Liver (tissue), 8 donors: ENCODE measurements at regions not wholly inside any gene's neighbourhood (a gene's known extent, or its start where the extent isn't known, plus 50 kb on each side); places are given as distances from the start of the nearest gene placed in this dataset.

Experiments used
- DNase-seq: peaks from one replicate; pipeline ENCODE4 v3.0.0-alpha.2; 2017; ENCODE audit warnings: low spot score
- H3K27ac ChIP-seq, 2 donors: one replicate each; pipeline ENCODE4 v1.7.0; 2013; ENCODE audit warnings: inconsistent platforms in 2 of 2, low read length in 2 of 2, control low read depth in 1 of 2, low read depth in 1 of 2, mild to moderate bottlenecking in 1 of 2
- H3K27me3 ChIP-seq, 4 donors: one replicate each; pipeline versions ENCODE4 v1.6.1 to v1.7.0; 2013; ENCODE audit warnings: low read length in 3 of 4, inconsistent platforms in 1 of 4, mild to moderate bottlenecking in 1 of 4, moderate library complexity in 1 of 4; ENCODE audit not compliant: control insufficient read depth in 4 of 4, insufficient read depth in 4 of 4
- H3K36me3 ChIP-seq, 4 donors: one replicate each; pipeline versions ENCODE4 v1.6.1 to v1.7.0; 2013; ENCODE audit warnings: low read length in 3 of 4, mild to moderate bottlenecking in 3 of 4, low read depth in 1 of 4, moderate library complexity in 1 of 4; ENCODE audit not compliant: control insufficient read depth in 4 of 4, insufficient read depth in 3 of 4
- H3K4me1 ChIP-seq, 4 donors: one replicate each; pipeline versions ENCODE4 v1.6.1 to v1.7.0; 2013; ENCODE audit warnings: low read length in 3 of 4, mild to moderate bottlenecking in 3 of 4, moderate library complexity in 1 of 4; ENCODE audit not compliant: control insufficient read depth in 4 of 4, insufficient read depth in 4 of 4
- H3K4me3 ChIP-seq, 3 donors: one replicate each; pipeline versions ENCODE4 v1.6.1 to v1.7.0; 2013; ENCODE audit warnings: low read length in 3 of 3, control low read depth in 1 of 3, low read depth in 1 of 3, mild to moderate bottlenecking in 1 of 3
- H3K9ac ChIP-seq, 2 donors: one replicate each; pipeline ENCODE4 v1.7.0; 2013; ENCODE audit warnings: low read length in 2 of 2, mild to moderate bottlenecking in 2 of 2, moderate library complexity in 2 of 2, control low read depth in 1 of 2, low read depth in 1 of 2
- H3K9me3 ChIP-seq, 4 donors: one replicate each; pipeline versions ENCODE4 v1.6.1 to v1.7.0; 2013; ENCODE audit warnings: low read length in 3 of 4; ENCODE audit not compliant: control insufficient read depth in 4 of 4
- EGR1 ChIP-seq, 2 donors: IDR thresholded peaks; 2 replicates each; pipeline ENCODE4 v1.6.1; 2016 to 2018; ENCODE audit warnings: antibody characterized with exemption in 2 of 2, low read depth in 2 of 2
- FOXA1 ChIP-seq: IDR thresholded peaks from 2 replicates; pipeline ENCODE4 v1.6.1; 2016; ENCODE audit warnings: antibody characterized with exemption
- GABPA ChIP-seq, 2 donors: IDR thresholded peaks in 1 of 2; conservative IDR thresholded peaks in 1 of 2; 2 replicates each; pipeline ENCODE4 v1.6.1; 2016; ENCODE audit warnings: antibody characterized with exemption in 2 of 2, mild to moderate bottlenecking in 1 of 2, moderate library complexity in 1 of 2
- HNF4A ChIP-seq, 2 donors: conservative IDR thresholded peaks; 2 replicates each; pipeline ENCODE4 v1.6.1; 2016; ENCODE audit warnings: antibody characterized with exemption in 2 of 2, mild to moderate bottlenecking in 2 of 2
- JUND ChIP-seq, 2 donors: IDR thresholded peaks; 2 replicates each; pipeline ENCODE4 v1.6.1; 2016; ENCODE audit warnings: antibody characterized with exemption in 2 of 2
- MAX ChIP-seq: IDR thresholded peaks from 2 replicates; pipeline ENCODE4 v1.6.1; 2016; ENCODE audit warnings: antibody characterized with exemption
- NR2F2 ChIP-seq: IDR thresholded peaks from 2 replicates; pipeline ENCODE4 v1.6.1; 2016; ENCODE audit warnings: antibody characterized with exemption
- RAD21 ChIP-seq, 2 donors: IDR thresholded peaks; 2 replicates each; pipeline ENCODE4 v1.6.1; 2016; ENCODE audit warnings: antibody characterized with exemption in 2 of 2, mild to moderate bottlenecking in 2 of 2
- REST ChIP-seq: IDR thresholded peaks from 2 replicates; pipeline ENCODE4 v1.6.1; 2016; ENCODE audit warnings: antibody characterized with exemption, mild to moderate bottlenecking
- RXRA ChIP-seq, 2 donors: IDR thresholded peaks; 2 replicates each; pipeline ENCODE4 v1.6.1; 2017 to 2018; ENCODE audit warnings: antibody characterized with exemption in 2 of 2, mild to moderate bottlenecking in 1 of 2
- SP1 ChIP-seq: IDR thresholded peaks from 2 replicates; pipeline ENCODE4 v1.6.1; 2018; ENCODE audit warnings: antibody characterized with exemption, mild to moderate bottlenecking
- TAF1 ChIP-seq: conservative IDR thresholded peaks from 2 replicates; pipeline ENCODE4 v1.6.1; 2016; ENCODE audit warnings: antibody characterized with exemption, mild to moderate bottlenecking
- YY1 ChIP-seq: IDR thresholded peaks from 2 replicates; pipeline ENCODE4 v1.6.1; 2016; ENCODE audit warnings: antibody characterized with exemption, mild to moderate bottlenecking
- ZBTB33 ChIP-seq: IDR thresholded peaks from 2 replicates; pipeline ENCODE4 v1.6.1; 2016; ENCODE audit warnings: antibody characterized with exemption
- WGBS: extraction: QIAGEN DNeasy Blood & Tissue Kit; methylation state at CpG from one replicate; pipeline ENCODE4 v1.1.7; 2013; 5-methylcytosine and 5-hydroxymethylcytosine counted together
- TF ChIP-seq, protein P1 (sequence below): IDR thresholded peaks from 2 replicates; pipeline ENCODE4 v1.6.1; 2016; ENCODE audit warnings: antibody characterized with exemption
- TF ChIP-seq, protein P2 (sequence below): fragments of 150-350 bp; IDR thresholded peaks from 2 replicates; pipeline ENCODE4 v1.5.1; 2017; ENCODE audit warnings: improper control_type of control experiment, low read depth, low read length; ENCODE audit not compliant: missing input control
- donor health status: healthy.
- donor health status: healthy.
- donor health status: healthy.
- donor health status: healthy.
- donor health status: healthy.

DNA sequence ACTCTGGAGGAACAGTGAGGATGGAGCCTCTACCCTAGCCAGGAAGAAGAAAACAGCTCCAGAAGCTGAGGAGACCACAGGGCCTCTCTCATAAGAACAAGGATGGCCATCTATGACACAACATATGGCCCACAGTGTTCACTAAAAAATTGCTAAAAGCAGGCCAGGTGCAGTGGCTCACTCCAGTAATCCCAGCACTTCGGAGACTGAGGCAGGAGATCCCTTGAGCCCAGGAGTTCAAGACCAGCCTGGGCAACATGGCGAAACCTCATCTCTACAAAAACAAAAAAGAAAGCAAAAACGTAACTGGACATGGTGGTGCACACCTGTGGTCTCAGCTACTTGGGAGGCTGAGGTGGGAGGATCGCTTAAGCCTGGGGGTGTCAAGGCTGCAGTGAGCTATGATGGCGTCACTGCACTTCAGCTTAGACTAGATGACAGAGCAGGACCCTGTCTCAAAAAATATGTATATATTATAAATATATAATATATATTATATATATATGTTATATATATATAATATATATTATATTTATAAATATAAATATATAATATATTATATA lies 103.1 kb downstream of the TOMM20 start:
- no peak for DNase-seq
- H3K36me3 ChIP-seq = no peaks in the 10 kb centered on the region
- H3K27ac ChIP-seq = no peak overlapping the region
- H3K4me3 ChIP-seq = no peak overlapping the region
- WGBS = 98% methylated on average over 5 of the region's 5 CpGs
- H3K27me3 ChIP-seq = no peaks in the 10 kb centered on the region
- H3K4me1 ChIP-seq = peaks cover 0 to 5% (median 1%) of the 10 kb centered on the region in 4 donors
- H3K9ac ChIP-seq = no peak overlapping the region
- TF ChIP-seq ZBTB33 (no peak), REST (no peak)
- no peaks in the 10 kb centered on the region for H3K9me3 ChIP-seq

- TF ChIP-seq RAD21 (IDR thresholded peaks at IDR 0.05) (no peak), GABPA (IDR thresholded peaks at IDR 0.05 in 1 of 2, conservative IDR thresholded peaks at IDR 0.05 in 1 of 2) (no peak), REST (no peak), ZBTB33 (no peak), TAF1 (no peak), HNF4A (conservative IDR thresholded peaks at IDR 0.05) (no peak), YY1 (no peak), FOXA1 (no peak), SP1 (no peak), JUND (IDR thresholded peaks at IDR 0.05) (no peak), MAX (no peak), EGR1 (IDR thresholded peaks at IDR 0.05; ENCODE audit: low read depth in 2 of 2) (no peak), RXRA (IDR thresholded peaks at IDR 0.05) (no peak), NR2F2 (no peak)
- TF ChIP-seq, protein P1, sequence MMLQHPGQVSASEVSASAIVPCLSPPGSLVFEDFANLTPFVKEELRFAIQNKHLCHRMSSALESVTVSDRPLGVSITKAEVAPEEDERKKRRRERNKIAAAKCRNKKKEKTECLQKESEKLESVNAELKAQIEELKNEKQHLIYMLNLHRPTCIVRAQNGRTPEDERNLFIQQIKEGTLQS = no peak
- TF ChIP-seq, protein P2, sequence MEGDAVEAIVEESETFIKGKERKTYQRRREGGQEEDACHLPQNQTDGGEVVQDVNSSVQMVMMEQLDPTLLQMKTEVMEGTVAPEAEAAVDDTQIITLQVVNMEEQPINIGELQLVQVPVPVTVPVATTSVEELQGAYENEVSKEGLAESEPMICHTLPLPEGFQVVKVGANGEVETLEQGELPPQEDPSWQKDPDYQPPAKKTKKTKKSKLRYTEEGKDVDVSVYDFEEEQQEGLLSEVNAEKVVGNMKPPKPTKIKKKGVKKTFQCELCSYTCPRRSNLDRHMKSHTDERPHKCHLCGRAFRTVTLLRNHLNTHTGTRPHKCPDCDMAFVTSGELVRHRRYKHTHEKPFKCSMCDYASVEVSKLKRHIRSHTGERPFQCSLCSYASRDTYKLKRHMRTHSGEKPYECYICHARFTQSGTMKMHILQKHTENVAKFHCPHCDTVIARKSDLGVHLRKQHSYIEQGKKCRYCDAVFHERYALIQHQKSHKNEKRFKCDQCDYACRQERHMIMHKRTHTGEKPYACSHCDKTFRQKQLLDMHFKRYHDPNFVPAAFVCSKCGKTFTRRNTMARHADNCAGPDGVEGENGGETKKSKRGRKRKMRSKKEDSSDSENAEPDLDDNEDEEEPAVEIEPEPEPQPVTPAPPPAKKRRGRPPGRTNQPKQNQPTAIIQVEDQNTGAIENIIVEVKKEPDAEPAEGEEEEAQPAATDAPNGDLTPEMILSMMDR = no peak
- no peaks in the 10 kb centered on the region for H3K27me3 ChIP-seq
- WGBS = 95% methylated on average over 7 of the region's 7 CpGs
- H3K9ac ChIP-seq = no peak overlapping the region
- H3K4me3 ChIP-seq = no peak overlapping the region
- H3K36me3 ChIP-seq = no peaks in the 10 kb centered on the region
- H3K9me3 ChIP-seq = no peaks in the 10 kb centered on the region
- no peak for DNase-seq
- peaks cover 0 to 5% (median 1%) of the 10 kb centered on the region in 4 donors for H3K4me1 ChIP-seq
- H3K27ac ChIP-seq = no peak overlapping the region
Measured at GRCh38 chr1:235024711-235025421, 103.8 kb downstream of the TOMM20 start.
